ENCODE measurements at regions not wholly inside any gene's neighbourhood (a gene's known extent, or its start where the extent isn't known, plus 50 kb on each side); places are given as distances from the start of the nearest gene placed in this dataset.

DNA sequence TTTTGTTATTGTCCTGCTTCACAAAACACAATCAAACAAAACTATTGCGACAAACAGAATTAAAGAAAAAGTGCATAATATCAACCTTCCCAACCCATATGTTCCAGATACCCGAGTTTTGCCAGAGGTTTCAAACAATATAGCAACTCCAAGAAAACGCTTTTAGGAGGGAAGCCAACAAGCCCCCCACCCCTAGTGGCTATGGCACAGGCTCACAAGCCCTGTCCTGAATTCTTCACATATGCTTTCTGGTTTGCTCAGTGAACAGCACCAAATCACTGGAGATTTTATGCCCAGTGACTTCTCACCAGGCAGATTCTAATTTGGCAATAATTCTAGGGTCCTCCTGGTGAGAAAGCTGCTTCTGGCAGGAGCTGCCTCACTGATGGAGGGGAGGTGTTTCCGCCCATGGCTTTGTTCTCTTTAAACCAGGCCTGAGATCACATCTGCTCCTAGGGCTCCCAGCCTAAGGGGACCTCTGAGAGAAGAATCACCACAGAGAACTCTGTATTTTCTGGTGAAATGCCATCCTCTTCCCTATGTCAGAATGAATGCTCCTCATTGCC, 1982.4 kb downstream of the EFNA5 start:
- WGBS = 87% methylated on average over 4 of the region's 4 CpGs
- no peak overlapping the region for H3K27ac ChIP-seq
- intact Hi-C loops (cut with DNase I) = no loop called here
- DNase-seq (ENCODE audit: low spot score) = no peak
- no peak overlapping the region for H3K4me3 ChIP-seq
- no peaks in the 10 kb centered on the region for H3K9me3 ChIP-seq
- no peaks in the 10 kb centered on the region for H3K36me3 ChIP-seq
- H3K4me1 ChIP-seq (replicated peaks) = no peaks in the 10 kb centered on the region
- TF ChIP-seq POLR2AphosphoS5 (IDR thresholded peaks at IDR 0.05) = no peak
- TF ChIP-seq POLR2A (IDR thresholded peaks at IDR 0.05) = no peak
- TF ChIP-seq, protein P1, sequence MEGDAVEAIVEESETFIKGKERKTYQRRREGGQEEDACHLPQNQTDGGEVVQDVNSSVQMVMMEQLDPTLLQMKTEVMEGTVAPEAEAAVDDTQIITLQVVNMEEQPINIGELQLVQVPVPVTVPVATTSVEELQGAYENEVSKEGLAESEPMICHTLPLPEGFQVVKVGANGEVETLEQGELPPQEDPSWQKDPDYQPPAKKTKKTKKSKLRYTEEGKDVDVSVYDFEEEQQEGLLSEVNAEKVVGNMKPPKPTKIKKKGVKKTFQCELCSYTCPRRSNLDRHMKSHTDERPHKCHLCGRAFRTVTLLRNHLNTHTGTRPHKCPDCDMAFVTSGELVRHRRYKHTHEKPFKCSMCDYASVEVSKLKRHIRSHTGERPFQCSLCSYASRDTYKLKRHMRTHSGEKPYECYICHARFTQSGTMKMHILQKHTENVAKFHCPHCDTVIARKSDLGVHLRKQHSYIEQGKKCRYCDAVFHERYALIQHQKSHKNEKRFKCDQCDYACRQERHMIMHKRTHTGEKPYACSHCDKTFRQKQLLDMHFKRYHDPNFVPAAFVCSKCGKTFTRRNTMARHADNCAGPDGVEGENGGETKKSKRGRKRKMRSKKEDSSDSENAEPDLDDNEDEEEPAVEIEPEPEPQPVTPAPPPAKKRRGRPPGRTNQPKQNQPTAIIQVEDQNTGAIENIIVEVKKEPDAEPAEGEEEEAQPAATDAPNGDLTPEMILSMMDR (IDR thresholded peaks at IDR 0.05) = no peak
- H3K27me3 ChIP-seq (replicated peaks; ENCODE audit: insufficient read depth) = no peaks in the 10 kb centered on the region

GRCh38 chr5:105687493-105687892, 1983.2 kb downstream of the EFNA5 start:
- intact Hi-C loops (cut with DNase I) = no loop called here
- TF ChIP-seq, protein P1 (IDR thresholded peaks at IDR 0.05) = no peak
- no peak for TF ChIP-seq POLR2A (IDR thresholded peaks at IDR 0.05)
- TF ChIP-seq POLR2AphosphoS5 (IDR thresholded peaks at IDR 0.05) = no peak
- Histone ChIP-seq H3K9me3 (no peaks in the 10 kb centered on the region), H3K27me3 (replicated peaks; ENCODE audit: insufficient read depth) (no peaks in the 10 kb centered on the region), H3K4me1 (replicated peaks) (no peaks in the 10 kb centered on the region), H3K27ac (no peak overlapping the region), H3K4me3 (no peak overlapping the region), H3K36me3 (no peaks in the 10 kb centered on the region)
- WGBS = 68% methylated on average over 3 of the region's 3 CpGs
- no peak for DNase-seq (ENCODE audit: low spot score)

DNA sequence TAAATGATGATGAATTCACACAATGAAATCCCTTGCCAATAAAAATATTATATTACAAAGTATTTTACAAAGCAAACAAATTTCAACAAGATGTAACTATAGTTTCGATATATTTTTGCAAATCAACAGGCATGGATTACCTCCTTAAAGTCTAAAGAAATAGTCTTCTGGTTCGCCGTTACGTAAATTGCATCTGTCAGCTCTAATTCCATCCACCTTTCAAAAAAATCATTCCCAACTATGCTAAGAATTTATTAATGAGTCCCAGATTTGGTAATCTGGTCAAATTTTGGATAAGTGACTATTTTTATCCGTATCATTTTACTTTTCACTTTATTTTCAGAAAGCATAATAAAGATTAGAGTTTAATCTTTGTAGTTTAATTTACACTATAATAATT, 1984.9 kb downstream of the EFNA5 start:
- Histone ChIP-seq H3K9me3 (no peaks in the 10 kb centered on the region), H3K27ac (no peak overlapping the region), H3K36me3 (no peaks in the 10 kb centered on the region), H3K4me1 (replicated peaks) (no peaks in the 10 kb centered on the region), H3K27me3 (replicated peaks; ENCODE audit: insufficient read depth) (no peaks in the 10 kb centered on the region), H3K4me3 (no peak overlapping the region)
- TF ChIP-seq POLR2AphosphoS5 (IDR thresholded peaks at IDR 0.05) (no peak), POLR2A (IDR thresholded peaks at IDR 0.05) (no peak)
- TF ChIP-seq, protein P1 (IDR thresholded peaks at IDR 0.05) = no peak
- intact Hi-C loops (cut with DNase I) = no loop called here
- WGBS = 95% methylated on average over 5 of the region's 5 CpGs
- no peak for DNase-seq (ENCODE audit: low spot score)

DNA sequence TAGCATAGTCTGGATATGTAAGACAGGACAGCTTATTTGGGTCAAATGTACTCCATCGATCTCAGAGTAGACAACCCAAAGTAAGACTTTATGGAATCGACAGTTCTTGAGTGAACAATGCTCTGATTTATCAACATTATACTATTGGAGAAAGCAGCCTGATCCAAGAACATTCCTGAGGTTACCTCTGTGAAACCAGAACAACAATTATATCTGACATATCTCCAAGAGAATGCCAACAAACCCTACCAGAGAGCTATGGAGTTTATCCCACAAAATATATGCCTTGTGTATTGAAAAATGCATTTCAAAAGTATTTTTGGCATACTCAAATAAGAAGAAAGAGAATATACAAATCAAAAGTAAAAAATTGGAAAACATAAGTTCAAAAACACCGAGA, 1985.9 kb downstream of the EFNA5 start:
- no peaks in the 10 kb centered on the region for H3K36me3 ChIP-seq
- no peaks in the 10 kb centered on the region for H3K9me3 ChIP-seq
- no peak overlapping the region for H3K27ac ChIP-seq
- H3K4me3 ChIP-seq = no peak overlapping the region
- WGBS = 95% methylated on average over 3 of the region's 3 CpGs
- no peaks in the 10 kb centered on the region for H3K4me1 ChIP-seq (replicated peaks)
- TF ChIP-seq, protein P1 (IDR thresholded peaks at IDR 0.05) = no peak
- no peak for TF ChIP-seq POLR2A (IDR thresholded peaks at IDR 0.05)
- TF ChIP-seq POLR2AphosphoS5 (IDR thresholded peaks at IDR 0.05) = no peak
- intact Hi-C loops (cut with DNase I) = no loop called here
- no peaks in the 10 kb centered on the region for H3K27me3 ChIP-seq (replicated peaks; ENCODE audit: insufficient read depth)
- no peak for DNase-seq (ENCODE audit: low spot score)

- Histone ChIP-seq H3K4me3 (no peak overlapping the region), H3K36me3 (no peaks in the 10 kb centered on the region), H3K27me3 (replicated peaks; ENCODE audit: insufficient read depth) (no peaks in the 10 kb centered on the region), H3K27ac (no peak overlapping the region), H3K4me1 (replicated peaks) (no peaks in the 10 kb centered on the region), H3K9me3 (no peaks in the 10 kb centered on the region)
- WGBS = 22% methylated on average over 7 of the region's 7 CpGs
- intact Hi-C loops (cut with DNase I) = no loop called here
- no peak for DNase-seq (ENCODE audit: low spot score)
- TF ChIP-seq POLR2AphosphoS5 (IDR thresholded peaks at IDR 0.05) = no peak
- TF ChIP-seq POLR2A (IDR thresholded peaks at IDR 0.05) = no peak
- TF ChIP-seq, protein P1 (IDR thresholded peaks at IDR 0.05) = no peak
These were observed 1989.8 kb downstream of the EFNA5 start for GRCh38 chr5:105680858-105681475.
